ENCODE measurements at regions not wholly inside any gene's neighbourhood (a gene's known extent, or its start where the extent isn't known, plus 50 kb on each side); places are given as distances from the start of the nearest gene placed in this dataset.

DNA sequence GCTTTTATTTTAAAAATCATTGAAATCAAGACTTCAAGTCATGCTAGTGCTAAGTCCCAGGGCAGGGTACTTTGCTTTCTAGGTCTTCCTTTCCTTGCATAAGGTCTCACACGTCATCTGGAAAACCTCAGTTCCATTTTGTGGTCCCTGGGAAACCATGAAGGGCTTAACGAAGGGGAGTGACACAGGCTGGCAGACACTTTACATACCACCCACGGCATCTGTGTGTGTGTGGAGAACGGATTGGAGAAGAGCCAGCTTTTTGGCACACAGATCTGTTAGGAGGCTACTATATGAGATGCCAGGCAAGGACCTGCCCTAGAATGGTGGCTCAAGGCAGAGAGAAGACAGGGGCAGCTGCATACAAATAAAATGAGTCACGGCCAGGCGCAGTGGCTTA, 107.5 kb upstream of the NSMCE3 start:
- Histone ChIP-seq H2AFZ (ENCODE audit: low read depth, low read length) (no peak overlapping the region), H3K27ac (ENCODE audit: insufficient read depth, low read depth, low read length) (no peak overlapping the region), H3K9me3 (replicated peaks; ENCODE audit: control insufficient read depth, insufficient read depth, low read length) (no peaks in the 10 kb centered on the region), H3K4me3 (replicated peaks in 1 of 3; ENCODE audit: insufficient read depth in 1 of 3, low read depth in 1 of 3, low read length in 3 of 3) (no peak overlapping the region), H3K9me1 (replicated peaks; ENCODE audit: control insufficient read depth, extremely low read depth, insufficient read depth, low read length) (no peaks in the 10 kb centered on the region), H3K36me3 (ENCODE audit: control insufficient read depth in 2 of 2, extremely low read depth in 1 of 2, insufficient read depth in 2 of 2, low read length in 2 of 2) (no peaks in the 10 kb centered on the region), H3K79me2 (ENCODE audit: control insufficient read depth, insufficient read depth, low read length) (no peaks in the 10 kb centered on the region), H3K4me1 (ENCODE audit: control insufficient read depth, extremely low read depth, insufficient read depth, low read length) (no peaks in the 10 kb centered on the region), H3K27me3 (ENCODE audit: control insufficient read depth in 2 of 2, insufficient read depth in 2 of 2, low read length in 2 of 2) (no peaks in the 10 kb centered on the region), H3K4me2 (ENCODE audit: insufficient read depth, low read length) (no peak overlapping the region), H3K9ac (replicated peaks; ENCODE audit: extremely low read depth, insufficient read depth, low read length) (no peak overlapping the region), H4K20me1 (replicated peaks; ENCODE audit: control insufficient read depth, extremely low read depth, insufficient read depth, low read length) (no peaks in the 10 kb centered on the region)
- TF ChIP-seq, protein P1, sequence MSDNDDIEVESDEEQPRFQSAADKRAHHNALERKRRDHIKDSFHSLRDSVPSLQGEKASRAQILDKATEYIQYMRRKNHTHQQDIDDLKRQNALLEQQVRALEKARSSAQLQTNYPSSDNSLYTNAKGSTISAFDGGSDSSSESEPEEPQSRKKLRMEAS (IDR thresholded peaks at IDR 0.05; ENCODE audit: insufficient read depth, insufficient read length): no peak
- no peak for TF ChIP-seq POLR2AphosphoS5 (IDR thresholded peaks at IDR 0.05; ENCODE audit: insufficient read depth, low read depth, low read length)
- no peak for TF ChIP-seq FOS (IDR thresholded peaks at IDR 0.05; ENCODE audit: borderline replicate concordance, insufficient read depth, low read length)
- no peak for TF ChIP-seq GATA2 (IDR thresholded peaks at IDR 0.05; ENCODE audit: insufficient read depth, insufficient read length, low read depth, low read length)
- TF ChIP-seq JUN (IDR thresholded peaks at IDR 0.05; ENCODE audit: borderline replicate concordance, insufficient read depth, insufficient read length, low read depth): no peak
- TF ChIP-seq EZH2 (IDR thresholded peaks at IDR 0.05; ENCODE audit: borderline replicate concordance, low read depth, low read length, severe bottlenecking): no peak
- TF ChIP-seq POLR2A (IDR thresholded peaks at IDR 0.05; ENCODE audit: low read depth, low read length): no peak
- TF ChIP-seq, protein P2, sequence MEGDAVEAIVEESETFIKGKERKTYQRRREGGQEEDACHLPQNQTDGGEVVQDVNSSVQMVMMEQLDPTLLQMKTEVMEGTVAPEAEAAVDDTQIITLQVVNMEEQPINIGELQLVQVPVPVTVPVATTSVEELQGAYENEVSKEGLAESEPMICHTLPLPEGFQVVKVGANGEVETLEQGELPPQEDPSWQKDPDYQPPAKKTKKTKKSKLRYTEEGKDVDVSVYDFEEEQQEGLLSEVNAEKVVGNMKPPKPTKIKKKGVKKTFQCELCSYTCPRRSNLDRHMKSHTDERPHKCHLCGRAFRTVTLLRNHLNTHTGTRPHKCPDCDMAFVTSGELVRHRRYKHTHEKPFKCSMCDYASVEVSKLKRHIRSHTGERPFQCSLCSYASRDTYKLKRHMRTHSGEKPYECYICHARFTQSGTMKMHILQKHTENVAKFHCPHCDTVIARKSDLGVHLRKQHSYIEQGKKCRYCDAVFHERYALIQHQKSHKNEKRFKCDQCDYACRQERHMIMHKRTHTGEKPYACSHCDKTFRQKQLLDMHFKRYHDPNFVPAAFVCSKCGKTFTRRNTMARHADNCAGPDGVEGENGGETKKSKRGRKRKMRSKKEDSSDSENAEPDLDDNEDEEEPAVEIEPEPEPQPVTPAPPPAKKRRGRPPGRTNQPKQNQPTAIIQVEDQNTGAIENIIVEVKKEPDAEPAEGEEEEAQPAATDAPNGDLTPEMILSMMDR (IDR thresholded peaks at IDR 0.05; ENCODE audit: extremely low read depth in 1 of 2, insufficient read depth in 1 of 2, low read depth in 1 of 2, low read length in 2 of 2): no peak
- TF ChIP-seq MYC (IDR thresholded peaks at IDR 0.05; ENCODE audit: low read depth, low read length): no peak
- DNase-seq (ENCODE audit: low read depth, low spot score) (no peak), FAIRE-seq (no peak)
- dilution Hi-C loops (cut with MboI; ENCODE audit: extremely low pct_ligation_motif_present, low sequenced_read_pairs) (no loop called here), intact Hi-C loops (cut with micrococcal nuclease) (no loop called here)
- ChIA-PET CTCF (no interaction called here), POLR2A (no interaction called here)
- no TSS peak for BruUV-seq (replicated peaks)
